K562 (cell line): ENCODE measurements at regions not wholly inside any gene's neighbourhood (a gene's known extent, or its start where the extent isn't known, plus 50 kb on each side); places are given as distances from the start of the nearest gene placed in this dataset.

Experiments used
- BRF2 ChIP-seq: IDR thresholded peaks from 3 replicates; pipeline ENCODE4 v1.6.1; 2011; ENCODE audit warnings: borderline replicate concordance, mild to moderate bottlenecking; ENCODE audit not compliant: insufficient read length, insufficient read depth
- CLOCK ChIP-seq: fragments of 250-450 bp; sonication (Bioruptor Pico); IDR thresholded peaks from 2 replicates; pipeline ENCODE4 v1.4.0; 2020; ENCODE audit warnings: mild to moderate bottlenecking, moderate library complexity, borderline replicate concordance
- E4F1 ChIP-seq: fragments of 250-450 bp; sonication (Bioruptor Pico); IDR thresholded peaks from 2 replicates; pipeline ENCODE4 v1.5.0; 2021; ENCODE audit warnings: mild to moderate bottlenecking, borderline replicate concordance
- HDAC2 ChIP-seq: fragments of 450-650 bp; IDR thresholded peaks from 2 replicates; pipeline ENCODE4 v1.6.1; 2016; ENCODE audit warnings: mild to moderate bottlenecking
- KDM4B ChIP-seq, 2 experiments: fragments of 450-650 bp in 1 of 2; sonication (generic) in 1 of 2; IDR thresholded peaks; 2 replicates each; pipeline ENCODE4 v1.6.1; 2016 to 2017; ENCODE audit warnings: borderline replicate concordance in 2 of 2, antibody characterized with exemption in 1 of 2, low read depth in 1 of 2, mild to moderate bottlenecking in 1 of 2
- MLX ChIP-seq, 2 experiments: fragments of 450-650 bp in 1 of 2; sonication (generic) in 1 of 2; formaldehyde crosslinking; conservative IDR thresholded peaks; 2 replicates each; pipeline versions ENCODE4 v1.4.0 to v1.8.1; 2020 to 2022; ENCODE audit warnings: mild to moderate bottlenecking in 1 of 2, missing genetic modification reagents in 1 of 2
- NRF1 ChIP-seq, 2 experiments: fragments of 450-650 bp; IDR thresholded peaks in 1 of 2; conservative IDR thresholded peaks in 1 of 2; 2 replicates each; pipeline ENCODE4 v1.6.1; 2014; ENCODE audit warnings: mild to moderate bottlenecking in 2 of 2
- PTRF ChIP-seq: fragments of 450-650 bp; IDR thresholded peaks from 2 replicates; pipeline ENCODE4 v1.6.1; 2016; ENCODE audit warnings: mild to moderate bottlenecking, missing genetic modification characterization, missing compliant biosample characterization
- SETDB1 ChIP-seq: IDR thresholded peaks from one replicate; pipeline ENCODE4 v1.6.1; 2012; ENCODE audit warnings: low read length, control low read depth, inconsistent platforms
- SMC3 ChIP-seq: conservative IDR thresholded peaks from 2 replicates; pipeline ENCODE4 v1.6.1; 2011; ENCODE audit warnings: low read depth, low read length, improper control_type of control experiment; ENCODE audit not compliant: insufficient read depth
- ZBTB2 ChIP-seq: fragments of 450-650 bp; IDR thresholded peaks from 2 replicates; pipeline ENCODE4 v1.6.1; 2016; ENCODE audit warnings: antibody characterized with exemption
- ZNF263 ChIP-seq: sonication (generic); formaldehyde crosslinking; IDR thresholded peaks from 2 replicates; pipeline ENCODE4 v1.8.0; 2022; ENCODE audit warnings: mild to moderate bottlenecking, missing genetic modification reagents, borderline replicate concordance

- TF ChIP-seq ZNF263 (CRISPR knock-in tag) (no peak), HDAC2 (peak; percentile 72), BRF2 (no peak), SETDB1 (no peak), E4F1 (CRISPR knock-in tag) (no peak), ZBTB2 (no peak), NRF1 (conservative IDR thresholded peaks at IDR 0.05 in 1 of 2, IDR thresholded peaks at IDR 0.05 in 1 of 2) (no peak), CLOCK (CRISPR knock-in tag) (no peak), KDM4B (IDR thresholded peaks at IDR 0.05; ENCODE audit: borderline replicate concordance in 2 of 2, low read depth in 1 of 2) (no peak), SMC3 (no peak), PTRF (tag) (no peak), MLX (CRISPR knock-in tag; conservative IDR thresholded peaks at IDR 0.05) (no peak)
These were observed 122.4 kb upstream of the OR9Q1 start (continued) for GRCh38 chr11:57901278-57901677.
